GM18519 (cell line): ENCODE measurements at regions not wholly inside any gene's neighbourhood (a gene's known extent, or its start where the extent isn't known, plus 50 kb on each side); places are given as distances from the start of the nearest gene placed in this dataset.
"Not testable (repeated sequence)": the region's sequence is repeated elsewhere in the genome, so short reads cannot be mapped to it uniquely, and the experiment has no call there.

Experiments used
- ATAC-seq: cut with Tn5 transposase; IDR thresholded peaks from one replicate; pipeline ENCODE4 v1.9.1; 2021; ENCODE audit warnings: mild to moderate bottlenecking, moderate library complexity; ENCODE audit not compliant: unreplicated experiment, low FRiP score

DNA sequence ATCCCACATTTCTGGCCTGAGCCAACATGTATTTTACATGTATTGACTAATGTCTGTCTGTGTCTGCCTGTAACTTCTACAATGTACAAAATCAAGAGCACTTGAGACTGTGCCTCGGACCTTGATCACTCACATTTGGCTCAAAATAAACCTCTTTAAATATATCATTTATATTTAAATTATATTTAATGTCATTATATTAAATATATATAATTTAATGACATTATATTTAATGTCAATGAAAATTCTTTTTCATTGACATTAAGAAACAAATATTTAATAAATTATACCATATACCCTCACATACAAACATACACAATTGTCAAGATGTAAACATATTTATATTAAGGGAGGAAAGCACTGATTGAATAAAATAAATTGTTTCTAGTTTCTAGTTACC, 1099.8 kb upstream of the CDH18 start:
- ATAC-seq = no peak

DNA sequence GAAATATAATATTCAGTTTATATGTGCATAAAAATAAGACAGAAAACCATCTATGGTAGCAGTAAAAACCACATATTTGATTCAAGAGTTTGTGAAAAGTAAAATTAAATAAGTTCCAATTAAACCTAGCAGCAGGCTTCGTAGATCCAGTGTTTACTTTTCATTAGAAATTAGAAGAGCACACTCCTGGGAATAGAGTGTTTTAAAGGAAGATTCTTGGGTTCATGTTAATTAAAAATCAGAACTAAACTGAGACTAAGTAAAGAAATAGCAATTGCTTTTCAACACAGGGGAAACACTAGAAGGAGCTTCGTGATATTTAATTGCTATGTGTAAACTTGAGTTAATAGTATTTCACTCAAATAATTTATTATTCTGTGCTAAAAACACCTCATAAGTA, 1097.8 kb upstream of the CDH18 start:
- no peak for ATAC-seq

DNA sequence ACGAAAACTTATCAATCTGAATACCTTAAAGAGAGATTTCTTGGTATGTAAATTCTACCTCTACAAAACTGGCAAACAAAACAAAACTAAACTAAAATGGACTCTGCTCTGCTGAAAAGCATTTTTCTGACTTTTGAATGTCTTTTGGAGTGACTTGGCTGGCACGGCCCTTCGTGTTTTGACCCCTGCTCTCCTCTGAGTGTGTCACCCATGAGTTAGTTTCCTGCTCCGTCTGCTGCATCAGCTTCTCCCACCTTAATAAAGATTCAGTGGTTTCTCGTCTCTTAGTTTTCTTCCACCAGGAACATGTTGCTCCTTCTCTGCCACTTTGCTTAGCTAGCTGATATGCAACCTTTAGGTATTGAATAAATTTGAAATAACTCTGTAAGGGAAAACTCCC, 1084.0 kb upstream of the CDH18 start:
- ATAC-seq = no peak

DNA sequence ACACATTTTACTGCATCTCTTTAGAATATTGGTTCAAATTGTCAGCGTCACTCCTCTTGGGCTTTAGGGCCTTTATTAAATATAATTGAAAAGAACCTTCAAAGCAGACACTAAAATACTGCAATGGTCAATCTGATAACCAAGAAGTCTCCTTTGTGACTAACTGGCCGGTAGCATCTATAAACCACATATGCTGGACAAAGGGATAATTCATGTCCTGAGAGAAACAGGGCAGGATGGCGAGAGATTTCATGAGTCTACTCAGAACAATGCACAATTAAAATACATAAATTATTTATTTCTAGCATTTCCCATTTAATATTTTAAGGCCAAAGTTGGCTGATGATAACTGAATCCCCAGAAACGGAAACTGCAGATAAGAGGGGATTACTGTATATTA, 1083.4 kb upstream of the CDH18 start:
- ATAC-seq = no peak

DNA sequence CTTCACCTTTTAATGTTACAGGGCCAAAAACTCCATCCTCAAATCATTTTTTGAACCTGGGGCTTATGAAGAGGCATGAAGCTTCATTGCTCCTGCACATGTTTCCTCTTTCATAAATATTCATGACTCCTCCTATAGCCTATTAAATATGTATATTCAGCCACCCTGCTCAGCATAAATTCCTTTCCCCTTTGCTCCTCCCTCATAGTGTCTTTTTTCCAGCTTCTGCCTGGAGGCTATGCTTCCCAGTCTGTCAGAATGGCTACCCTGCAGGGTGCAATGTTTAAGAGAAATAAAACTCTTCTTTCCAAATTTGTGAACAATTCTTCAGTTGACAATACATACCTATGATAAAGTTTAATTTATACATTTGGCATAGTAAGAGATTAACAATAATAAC, 1082.9 kb upstream of the CDH18 start:
- no peak for ATAC-seq

DNA sequence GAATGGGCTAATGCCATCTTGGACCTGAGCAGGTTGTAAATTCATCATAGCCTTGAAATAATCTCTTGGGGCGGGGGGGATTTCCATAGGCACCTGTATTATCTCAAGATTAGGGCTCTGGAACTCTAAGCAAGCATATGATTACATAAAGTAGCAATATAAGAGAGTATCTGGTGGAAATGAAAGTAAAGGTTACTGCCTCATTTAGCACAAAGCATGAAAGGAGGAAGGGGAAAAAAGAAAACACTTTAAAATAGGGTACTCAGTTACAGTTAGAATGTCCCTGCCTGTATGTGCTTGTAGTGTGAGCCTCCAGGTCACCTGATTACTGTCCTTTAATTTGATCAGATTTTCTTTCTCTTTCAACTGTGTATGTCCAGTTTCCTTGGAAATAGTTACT, 1079.7 kb upstream of the CDH18 start:
- ATAC-seq = no peak

DNA sequence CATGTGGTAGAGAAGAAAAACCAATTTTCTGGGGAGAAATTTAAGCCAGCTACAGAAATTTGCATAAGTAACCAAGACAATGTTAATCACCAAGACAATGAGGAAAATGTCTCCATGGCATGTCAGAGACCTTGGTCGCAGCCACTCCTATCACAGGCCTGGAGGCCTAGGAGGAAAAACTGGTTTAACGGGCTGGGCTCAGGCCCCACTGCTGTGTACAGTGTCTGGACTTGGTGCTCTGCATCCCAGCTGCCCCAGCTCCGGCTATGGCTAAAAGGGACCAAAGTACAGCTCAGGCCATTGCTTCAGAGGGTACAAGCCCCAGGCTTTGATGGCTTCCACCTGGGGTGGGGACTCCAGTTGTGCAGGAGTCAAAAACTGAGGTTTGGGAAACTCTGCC, 1075.1 kb upstream of the CDH18 start:
- no peak for ATAC-seq

DNA sequence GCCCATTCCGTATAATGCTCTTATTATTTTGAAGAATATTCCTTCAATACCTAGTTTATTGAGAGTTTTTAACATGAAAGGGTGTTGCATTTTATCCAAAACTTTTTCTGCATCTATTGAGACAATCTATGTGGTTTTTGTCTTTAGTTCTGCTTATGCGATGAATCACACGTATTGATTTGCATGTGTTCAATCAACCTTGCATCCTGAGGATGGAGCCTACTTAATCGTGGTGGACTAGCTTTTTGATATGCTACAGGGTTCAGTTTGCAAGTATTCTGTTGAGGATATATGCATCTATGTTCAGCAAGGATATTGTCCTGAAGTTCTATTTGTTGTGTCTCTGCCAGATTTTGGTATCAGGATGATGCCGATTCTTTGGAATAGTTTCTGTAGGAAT, 1070.3 kb upstream of the CDH18 start:
- peak; percentile 95 for ATAC-seq

DNA sequence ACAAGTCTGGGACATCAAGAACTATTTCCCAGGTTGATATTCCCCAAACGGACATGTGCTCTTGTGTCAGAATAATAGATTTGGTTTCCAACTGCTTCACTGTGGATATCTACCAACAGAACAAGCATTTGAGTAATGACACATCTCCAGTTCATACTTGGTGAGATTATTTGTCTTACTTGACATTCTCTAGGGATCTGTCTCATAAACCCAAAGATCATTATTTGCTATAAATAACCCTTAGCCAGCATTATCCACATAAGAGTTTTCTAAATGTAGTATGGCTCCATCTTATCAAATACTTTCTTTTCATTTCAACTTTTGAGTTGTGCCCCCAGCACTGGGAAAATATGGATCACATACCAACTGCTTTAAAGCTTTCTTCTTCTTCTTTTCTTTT, 1063.9 kb upstream of the CDH18 start:
- no peak for ATAC-seq

DNA sequence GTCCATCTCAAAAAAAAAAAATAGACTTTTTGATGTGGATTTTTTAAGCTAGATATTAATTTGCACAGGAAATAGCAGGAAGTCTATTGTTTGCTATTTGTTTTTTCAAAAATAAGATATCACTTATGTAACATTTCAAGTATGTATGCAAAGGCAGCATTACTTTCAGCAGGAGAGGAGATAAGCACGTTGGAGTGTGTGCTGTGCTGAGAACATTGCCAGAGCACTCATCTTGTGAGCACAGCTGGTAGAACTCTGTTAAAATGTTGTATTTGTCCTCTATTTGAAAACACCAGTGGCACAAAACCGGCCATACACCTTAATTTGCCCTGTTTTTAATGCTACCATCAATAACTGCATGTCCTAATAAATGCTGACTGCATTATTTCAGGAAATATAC, 1061.9 kb upstream of the CDH18 start:
- no peak for ATAC-seq

DNA sequence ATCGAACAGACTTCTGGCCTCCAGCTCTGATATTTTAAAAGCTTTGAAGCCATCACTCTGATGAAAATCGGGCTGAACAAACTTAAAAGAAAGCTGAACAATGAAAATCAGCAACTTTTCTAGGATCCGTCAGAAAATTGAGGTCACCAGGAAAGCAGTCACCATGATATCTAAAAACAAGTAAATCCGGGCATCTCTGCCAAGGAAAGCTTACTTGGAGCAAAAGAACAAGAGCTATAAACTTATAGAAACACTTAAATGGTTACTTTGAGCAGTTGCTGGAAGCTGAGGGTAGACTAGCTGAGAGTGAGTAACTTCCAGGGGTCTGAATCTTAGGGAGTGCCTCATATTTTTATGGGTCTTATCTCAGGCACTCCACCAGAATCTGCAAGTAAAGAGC, 1043.0 kb upstream of the CDH18 start:
- ATAC-seq = no peak

DNA sequence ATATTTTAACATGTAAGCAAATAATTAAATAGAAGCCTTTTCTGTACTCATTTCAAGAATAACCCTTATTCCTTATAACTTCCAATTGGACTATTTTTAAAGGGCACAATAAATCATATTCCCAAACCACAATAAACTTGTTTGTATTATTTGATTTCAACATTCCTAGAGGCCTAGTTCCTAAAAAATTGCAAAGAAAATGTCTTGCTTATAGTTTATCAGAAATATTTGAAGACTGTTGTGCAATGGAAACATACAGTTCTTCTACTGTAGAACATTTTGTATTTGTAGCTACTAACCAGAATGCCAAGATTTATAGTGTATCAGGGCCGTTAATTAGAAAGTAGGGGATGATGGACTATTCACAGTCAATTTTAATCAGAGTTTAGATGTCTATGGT, 1037.0 kb upstream of the CDH18 start:
- no peak for ATAC-seq

DNA sequence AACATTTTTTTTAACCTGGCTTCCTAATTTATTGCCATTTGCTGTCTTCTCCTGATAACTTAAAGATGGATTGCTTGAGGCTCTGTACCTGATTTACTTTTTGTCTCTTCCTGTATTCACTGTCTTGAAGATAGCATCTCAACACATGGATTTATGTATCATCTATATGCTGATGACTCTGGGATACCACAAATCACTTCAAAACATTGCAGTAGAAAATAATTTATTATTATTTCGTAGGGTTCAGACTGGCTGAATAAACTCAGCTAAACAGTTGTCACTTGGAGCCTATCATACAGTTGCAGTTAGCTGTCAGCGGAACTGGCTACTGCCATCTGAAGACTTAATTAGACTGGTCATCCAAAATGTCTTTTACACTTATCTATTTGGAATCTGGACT, 1025.2 kb upstream of the CDH18 start:
- no peak for ATAC-seq

DNA sequence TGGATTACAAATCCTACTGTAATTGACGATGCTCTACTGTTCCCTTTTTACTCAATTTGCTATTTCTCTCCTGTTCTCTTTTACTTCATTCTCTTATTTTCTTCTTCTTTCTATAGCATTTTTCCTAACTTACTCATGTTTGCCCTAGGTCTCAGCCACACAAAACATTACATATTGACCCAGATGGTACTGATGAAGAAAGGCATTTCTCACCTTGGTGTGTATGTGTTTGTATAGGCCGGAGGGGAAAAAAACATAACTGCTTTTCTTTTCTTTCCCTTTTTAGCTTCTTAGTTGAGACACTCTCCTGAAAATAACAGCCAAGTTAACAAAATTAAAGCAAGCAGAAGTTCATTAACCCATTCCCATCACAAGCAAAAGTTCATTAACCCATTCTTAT, 1019.8 kb upstream of the CDH18 start:
- no peak for ATAC-seq

DNA sequence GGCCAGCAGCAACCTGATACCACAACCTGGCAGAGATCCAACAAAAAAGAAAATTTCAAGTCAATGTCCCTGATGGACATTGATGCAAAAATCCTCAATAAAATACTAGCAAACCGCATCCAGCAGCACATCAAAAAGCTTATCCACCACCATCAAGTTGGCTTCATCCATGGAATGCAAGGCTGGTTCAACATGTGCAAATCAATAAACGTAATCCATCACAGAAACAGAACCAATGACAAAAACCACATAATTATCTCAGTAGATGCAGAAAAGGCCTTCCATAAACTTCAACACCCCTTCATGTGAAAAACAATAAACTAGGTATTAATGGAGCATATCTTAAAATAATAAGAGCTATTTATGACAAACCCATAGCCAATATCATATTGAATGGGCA, 1000.9 kb upstream of the CDH18 start:
- ATAC-seq = not testable (repeated sequence)

DNA sequence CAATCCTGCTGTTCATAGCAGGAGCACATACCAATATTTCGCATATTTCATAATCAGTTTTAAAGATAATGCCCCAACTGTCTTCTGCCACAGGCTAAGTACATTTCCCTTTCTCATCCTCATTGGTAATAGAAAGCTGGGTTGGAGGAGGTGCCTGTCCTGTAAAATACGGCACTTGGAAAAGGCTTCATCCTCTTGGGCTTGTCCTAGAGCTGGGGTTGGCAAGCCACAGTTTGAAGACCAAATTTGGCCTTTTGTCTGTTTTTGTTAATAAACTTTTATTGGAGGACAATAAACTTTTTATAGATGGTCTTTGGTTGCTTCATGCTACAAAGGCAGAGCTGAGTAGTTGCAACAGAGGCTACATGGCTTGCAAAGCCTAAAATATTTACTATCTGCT, 997.8 kb upstream of the CDH18 start:
- no peak for ATAC-seq

DNA sequence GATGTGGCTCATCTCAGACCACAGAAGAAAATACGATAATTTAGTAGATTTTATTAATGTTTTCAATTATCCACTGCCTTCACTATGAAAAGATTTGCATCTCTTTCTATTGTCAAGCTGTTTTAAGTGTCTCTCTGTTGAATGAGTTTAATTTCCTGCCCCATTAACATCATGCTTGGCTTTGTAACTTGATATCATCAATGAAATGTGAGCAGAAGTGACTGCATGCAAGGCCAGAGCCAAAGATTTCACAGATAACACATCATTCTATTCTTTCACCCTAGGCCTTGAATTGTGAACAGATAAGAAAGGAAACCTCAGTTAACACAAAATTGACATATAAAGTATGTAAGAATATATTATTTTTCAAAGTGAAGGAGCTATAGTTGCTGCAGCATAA, 986.4 kb upstream of the CDH18 start:
- no peak for ATAC-seq

DNA sequence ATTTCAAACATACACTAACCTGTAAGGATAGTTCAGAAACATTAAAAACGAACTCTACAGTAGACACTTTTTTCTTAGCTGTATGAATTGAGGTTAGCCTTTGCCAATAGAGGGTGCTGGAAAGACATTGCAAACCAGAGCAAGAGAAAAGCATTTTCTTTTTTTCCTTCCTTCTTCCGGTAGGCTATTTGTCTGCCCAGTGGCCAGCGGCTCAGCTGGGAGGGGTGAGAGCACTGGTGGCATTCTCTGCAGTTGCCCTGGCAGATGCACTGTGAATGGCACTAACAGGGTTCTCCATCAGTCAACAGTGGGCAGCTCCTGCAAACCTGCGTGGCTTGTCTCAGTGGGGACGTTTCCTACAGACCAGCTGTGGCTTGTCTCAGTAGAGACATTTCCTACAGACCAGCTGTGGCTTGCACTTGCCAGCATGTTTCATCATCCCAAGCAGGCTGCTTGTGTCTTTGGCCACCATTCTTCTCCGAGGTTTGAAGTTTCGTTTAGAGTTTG, 984.5 kb upstream of the CDH18 start:
- peak; percentile 64 for ATAC-seq

DNA sequence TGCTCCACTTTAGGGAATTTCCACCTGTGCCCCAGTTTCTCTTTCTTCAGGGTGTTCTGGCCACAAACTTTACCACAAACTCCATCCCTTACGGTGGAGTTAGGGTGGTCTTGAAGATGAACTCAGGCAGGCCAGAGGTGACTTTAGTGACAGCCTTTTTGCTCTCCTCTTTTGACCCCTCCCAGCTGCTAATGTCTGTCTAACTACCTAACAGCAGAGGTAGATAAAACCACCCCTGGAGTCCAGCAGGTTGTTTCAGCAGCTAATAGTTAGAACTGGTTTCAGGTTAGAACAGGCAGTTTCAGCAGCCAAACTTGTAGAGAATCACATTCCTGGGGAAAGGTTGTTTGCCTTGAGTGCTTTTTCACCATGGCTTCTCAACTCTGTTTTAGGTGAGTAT, 971.3 kb upstream of the CDH18 start:
- no peak for ATAC-seq

DNA sequence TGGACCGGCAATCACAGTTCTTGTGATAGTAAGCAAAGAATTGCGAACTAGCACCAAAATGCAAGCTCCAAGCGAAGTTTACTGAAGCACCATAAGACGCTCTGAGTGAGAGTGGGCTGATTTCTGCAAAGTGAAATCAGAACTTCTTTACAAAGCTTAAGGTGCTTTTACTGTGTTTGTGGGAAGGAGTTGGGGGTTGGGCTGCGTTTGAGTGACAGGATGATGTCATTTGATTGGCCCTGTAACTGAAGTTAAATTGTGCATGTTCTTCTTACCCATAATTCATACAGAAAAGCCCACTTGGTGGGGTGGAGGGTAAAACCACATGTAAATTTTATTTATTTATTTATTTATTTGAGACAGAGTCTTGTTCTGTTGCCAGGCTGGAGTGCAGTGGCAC, 970.6 kb upstream of the CDH18 start:
- ATAC-seq = no peak

DNA sequence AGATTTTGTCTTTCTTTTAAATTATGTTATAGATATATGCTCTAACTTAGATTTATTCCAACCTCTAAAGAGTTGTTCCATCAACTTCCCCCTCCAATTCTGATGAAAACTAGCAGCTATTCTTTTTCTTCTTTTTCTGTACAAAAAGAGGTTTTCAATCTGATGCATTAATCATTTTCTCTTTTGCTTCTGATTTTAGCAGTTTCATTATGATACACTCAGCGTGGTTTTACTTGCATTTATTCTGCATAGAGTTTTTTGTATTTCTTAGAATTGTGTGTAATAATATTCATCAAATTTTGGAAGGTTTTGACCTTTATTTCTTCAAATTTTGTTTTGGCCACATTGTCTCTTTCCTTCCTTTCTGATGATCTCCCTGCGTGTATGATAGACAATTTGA, 968.1 kb upstream of the CDH18 start:
- peak; percentile 59 for ATAC-seq

DNA sequence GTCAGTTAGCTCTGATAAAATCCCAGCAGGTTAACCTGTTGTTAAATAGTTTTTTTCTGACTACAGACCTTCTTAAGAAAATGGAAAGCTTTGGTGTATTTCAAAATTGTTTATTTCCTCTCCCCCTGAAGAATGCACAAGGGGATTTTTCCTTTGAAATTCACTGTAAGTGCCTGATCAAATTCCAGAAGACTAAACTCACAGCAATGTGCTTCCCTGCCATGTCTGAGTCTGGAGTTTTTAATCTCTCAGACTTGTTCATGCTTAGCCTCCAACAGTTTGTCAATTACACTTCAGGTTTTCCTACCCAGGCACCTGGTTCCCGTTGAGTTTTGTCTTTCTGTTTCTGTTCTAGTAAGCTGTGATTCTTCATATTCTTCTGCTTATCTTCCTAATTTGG, 961.6 kb upstream of the CDH18 start:
- ATAC-seq = no peak

DNA sequence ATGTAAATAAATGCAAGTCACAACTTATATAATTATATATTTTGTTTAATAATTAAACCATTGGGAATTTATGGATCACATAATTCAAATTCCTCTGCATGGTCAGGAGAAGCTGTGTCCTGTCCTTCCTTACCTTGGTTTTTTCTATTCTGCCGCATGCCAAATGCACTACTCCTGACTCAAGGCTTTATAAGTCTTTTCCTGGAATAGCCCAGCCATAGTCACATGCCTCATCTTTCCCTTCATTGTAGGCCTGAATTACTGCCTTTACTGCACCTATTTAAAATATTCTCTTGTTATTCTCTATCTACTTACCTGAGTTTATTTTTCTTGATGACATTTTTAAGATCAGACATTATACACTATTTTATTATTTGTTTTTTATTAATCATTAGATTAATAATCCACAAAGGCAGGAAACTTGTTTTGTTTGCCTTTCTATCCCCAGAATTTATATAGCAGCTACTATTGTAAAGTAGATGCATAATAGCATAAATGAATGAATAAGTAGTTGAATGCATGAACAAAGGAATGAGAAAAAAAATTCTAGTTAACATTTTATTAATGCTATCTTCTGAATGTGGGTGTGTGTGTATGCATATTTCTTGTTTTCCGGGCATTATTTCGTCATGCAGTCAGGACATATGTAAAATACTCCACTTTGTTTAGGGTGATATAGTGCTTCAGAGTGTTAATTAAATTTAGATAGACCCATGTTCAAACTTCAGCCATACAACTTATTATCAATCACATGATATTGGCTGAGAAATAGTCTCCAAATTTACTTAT, 955.4 kb upstream of the CDH18 start:
- not testable (repeated sequence) for ATAC-seq
